ACC112 (cell line): ENCODE measurements at regions not wholly inside any gene's neighbourhood (a gene's known extent, or its start where the extent isn't known, plus 50 kb on each side); places are given as distances from the start of the nearest gene placed in this dataset.

Experiments
- H2AFZ ChIP-seq: fragments of 200-600 bp; sonication (generic); one replicate; pipeline ENCODE4 v1.6.0; 2017; ENCODE audit warnings: antibody characterized with exemption, low read length; ENCODE audit not compliant: unreplicated experiment
- H3K27ac ChIP-seq: fragments of 200-600 bp; sonication (generic); 2 replicates; pipeline ENCODE4 v1.5.1; 2014; ENCODE audit warnings: low read depth, mild to moderate bottlenecking, antibody characterized with exemption, low read length, moderate library complexity
- H3K27me3 ChIP-seq: fragments of 200-600 bp; sonication (generic); 2 replicates; pipeline ENCODE4 v1.6.1; 2014; ENCODE audit warnings: mild to moderate bottlenecking, antibody characterized with exemption, low read length, moderate library complexity, mixed read lengths; ENCODE audit not compliant: insufficient read depth
- H3K36me3 ChIP-seq: fragments of 200-600 bp; sonication (generic); 2 replicates; pipeline ENCODE4 v1.6.1; 2016; ENCODE audit warnings: mild to moderate bottlenecking, antibody characterized with exemption, low read length, moderate library complexity, mixed read lengths; ENCODE audit not compliant: insufficient read depth
- H3K4me1 ChIP-seq: fragments of 200-600 bp; sonication (generic); one replicate; pipeline ENCODE4 v1.6.1; 2016; ENCODE audit warnings: low read length, mixed read lengths; ENCODE audit not compliant: insufficient read depth, unreplicated experiment, control insufficient read depth
- H3K4me3 ChIP-seq: fragments of 200-600 bp; sonication (generic); 2 replicates; pipeline ENCODE4 v1.5.1; 2014; ENCODE audit warnings: mild to moderate bottlenecking, low read depth, low read length
- H3K79me2 ChIP-seq: fragments of 200-600 bp; sonication (generic); one replicate; pipeline ENCODE4 v1.6.0; 2016; ENCODE audit warnings: low read length; ENCODE audit not compliant: control insufficient read depth, unreplicated experiment, insufficient read depth

GRCh38 chr6:56758120-56758519 lies 115.4 kb upstream of the DST start:
- Histone ChIP-seq H3K79me2 (peaks cover 96% of the 10 kb centered on the region), H3K27ac (peak overlapping the region; percentile 18), H3K36me3 (no peaks in the 10 kb centered on the region)

GRCh38 chr6:56757588-56757984 lies 114.9 kb upstream of the DST start:
- Histone ChIP-seq H3K79me2 (peaks cover 94% of the 10 kb centered on the region), H3K4me1 (peaks cover 60% of the 10 kb centered on the region), H3K27me3 (no peaks in the 10 kb centered on the region), H2AFZ (no peak overlapping the region), H3K27ac (peak overlapping the region; percentile 3), H3K4me3 (0 out of 2 replicates have a peak overlapping the region, but pooled peaks have one; percentile 13), H3K36me3 (no peaks in the 10 kb centered on the region)

More at GRCh38 chr6:56758120-56758519, 115.4 kb upstream of the DST start:
- H3K4me3 ChIP-seq = no peak overlapping the region
- no peak overlapping the region for H2AFZ ChIP-seq
- H3K27me3 ChIP-seq = no peaks in the 10 kb centered on the region
- peaks cover 56% of the 10 kb centered on the region for H3K4me1 ChIP-seq

- H3K4me3 ChIP-seq = 0 out of 2 replicates have a peak overlapping the region, but pooled peaks have one; percentile 13
- H3K27me3 ChIP-seq = no peaks in the 10 kb centered on the region
- H3K27ac ChIP-seq = peak overlapping the region; percentile 3; the same call in 1 of the 2 replicates
- peaks cover 65% of the 10 kb centered on the region for H3K4me1 ChIP-seq
- H3K79me2 ChIP-seq = peaks cover 94% of the 10 kb centered on the region
- H3K36me3 ChIP-seq = no peaks in the 10 kb centered on the region
- H2AFZ ChIP-seq = no peak overlapping the region
Observed at GRCh38 chr6:56756791-56757587, 114.3 kb upstream of the DST start.

- no peak overlapping the region for H2AFZ ChIP-seq
- H3K27ac ChIP-seq = peak overlapping the region; percentile 15; the same call in 1 of the 2 replicates
- peaks cover 94% of the 10 kb centered on the region for H3K79me2 ChIP-seq
- peaks cover 72% of the 10 kb centered on the region for H3K4me1 ChIP-seq
- no peak overlapping the region; the same call in 1 of the 2 replicates for H3K4me3 ChIP-seq
- no peaks in the 10 kb centered on the region for H3K27me3 ChIP-seq
- no peaks in the 10 kb centered on the region for H3K36me3 ChIP-seq
Observed at GRCh38 chr6:56756219-56756789, 113.6 kb upstream of the DST start.

GRCh38 chr6:56755040-56755439 lies 112.4 kb upstream of the DST start:
- peaks cover 93% of the 10 kb centered on the region for H3K79me2 ChIP-seq
- H3K4me1 ChIP-seq = peaks cover 85% of the 10 kb centered on the region
- H3K27me3 ChIP-seq = no peaks in the 10 kb centered on the region
- no peak overlapping the region for H3K27ac ChIP-seq
- H3K36me3 ChIP-seq = no peaks in the 10 kb centered on the region
- H2AFZ ChIP-seq = no peak overlapping the region
- H3K4me3 ChIP-seq = no peak overlapping the region

- H3K27ac ChIP-seq = no peak overlapping the region
- no peaks in the 10 kb centered on the region for H3K36me3 ChIP-seq
- peaks cover 93% of the 10 kb centered on the region for H3K4me1 ChIP-seq
- H3K27me3 ChIP-seq = no peaks in the 10 kb centered on the region
- H2AFZ ChIP-seq = no peak overlapping the region
- no peak overlapping the region for H3K4me3 ChIP-seq
- peaks cover 96% of the 10 kb centered on the region for H3K79me2 ChIP-seq
Observed at GRCh38 chr6:56753811-56754210, 111.1 kb upstream of the DST start.

- H3K27me3 ChIP-seq = no peaks in the 10 kb centered on the region
- peaks cover 86% of the 10 kb centered on the region for H3K4me1 ChIP-seq
- H3K27ac ChIP-seq = 0 out of 2 replicates have a peak overlapping the region, but pooled peaks have one; percentile 10
- no peaks in the 10 kb centered on the region for H3K36me3 ChIP-seq
- H3K4me3 ChIP-seq = no peak overlapping the region
- no peak overlapping the region for H2AFZ ChIP-seq
- H3K79me2 ChIP-seq = peaks cover 91% of the 10 kb centered on the region
Observed at GRCh38 chr6:56752534-56752933, 109.8 kb upstream of the DST start.

- Histone ChIP-seq H3K79me2 (peaks cover 88% of the 10 kb centered on the region), H3K27me3 (no peaks in the 10 kb centered on the region), H3K27ac (peak overlapping the region; percentile 41), H3K36me3 (no peaks in the 10 kb centered on the region), H3K4me1 (peaks cover 83% of the 10 kb centered on the region), H2AFZ (no peak overlapping the region), H3K4me3 (no peak overlapping the region)
Observed at GRCh38 chr6:56752009-56752408, 109.3 kb upstream of the DST start.

GRCh38 chr6:56751604-56752003 lies 108.9 kb upstream of the DST start:
- peak overlapping the region; percentile 41 for H3K27ac ChIP-seq
- peaks cover 83% of the 10 kb centered on the region for H3K4me1 ChIP-seq
- H3K36me3 ChIP-seq = no peaks in the 10 kb centered on the region
- peaks cover 88% of the 10 kb centered on the region for H3K79me2 ChIP-seq
- no peak overlapping the region for H3K4me3 ChIP-seq
- H3K27me3 ChIP-seq = no peaks in the 10 kb centered on the region
- no peak overlapping the region for H2AFZ ChIP-seq

- no peak overlapping the region for H2AFZ ChIP-seq
- no peak overlapping the region for H3K4me3 ChIP-seq
- peaks cover 75% of the 10 kb centered on the region for H3K4me1 ChIP-seq
- H3K79me2 ChIP-seq = peaks cover 88% of the 10 kb centered on the region
- no peaks in the 10 kb centered on the region for H3K36me3 ChIP-seq
- H3K27ac ChIP-seq = peak overlapping the region; percentile 68
- no peaks in the 10 kb centered on the region for H3K27me3 ChIP-seq
Observed at GRCh38 chr6:56750686-56751085, 108.0 kb upstream of the DST start.
